ENCODE measurements at regions not wholly inside any gene's neighbourhood (a gene's known extent, or its start where the extent isn't known, plus 50 kb on each side); places are given as distances from the start of the nearest gene placed in this dataset.
A peak's percentile ranks its signal among the peaks of the same experiment; 100 is the strongest.

DNA sequence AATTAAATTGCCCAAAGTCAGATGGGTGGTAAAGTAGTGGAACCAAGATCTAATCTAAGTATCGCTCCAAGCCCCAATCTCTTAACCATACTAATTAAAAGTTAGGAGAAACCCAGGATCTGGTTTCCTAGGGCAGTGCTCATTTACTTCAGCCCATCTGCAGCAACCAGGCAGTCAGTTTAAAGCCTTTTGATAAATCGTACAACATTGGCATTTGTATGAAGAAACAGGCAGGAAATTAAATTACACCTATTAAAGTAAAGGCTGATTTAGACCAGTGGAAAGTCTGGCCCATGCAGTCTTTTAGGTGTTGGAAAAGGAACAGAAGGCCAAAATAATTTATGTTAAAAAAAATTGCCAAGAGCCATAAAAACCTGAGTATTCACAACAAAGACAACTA is 594.4 kb upstream of the UBE2E2 start:
- DNase-seq = no peak
- POLR2A ChIA-PET = no interaction called here

DNA sequence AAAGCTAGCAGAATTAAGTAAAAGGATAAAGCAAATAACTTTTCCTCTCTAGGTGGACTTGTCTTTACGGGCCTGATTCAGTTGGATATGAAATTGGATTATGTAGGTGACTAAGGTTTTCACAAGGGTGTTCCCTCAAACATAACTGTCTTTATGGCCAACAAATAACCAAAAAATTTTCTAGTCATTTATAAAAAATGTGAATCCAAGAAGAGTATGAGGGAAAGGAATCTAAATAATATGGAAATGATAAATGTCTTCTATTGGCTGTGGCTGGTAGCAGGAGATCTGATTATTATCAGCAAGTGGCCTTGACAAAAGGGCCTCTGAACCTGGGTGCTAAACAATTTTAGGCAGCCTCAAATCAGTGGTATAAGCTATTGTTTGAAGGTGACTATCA is 594.0 kb upstream of the UBE2E2 start:
- H3K9ac ChIP-seq = no peak overlapping the region
- 0 out of 2 replicates have a peak overlapping the region, but pooled peaks have one; percentile 9 for H3K4me2 ChIP-seq
- 10% methylated on average over 1 of the region's 1 CpG for WGBS (ENCODE audit: low lambda C conversion rate)
- H3K36me3 ChIP-seq (replicated peaks in 1 of 2; ENCODE audit: control insufficient read depth in 1 of 2, insufficient read depth in 2 of 2, low read length in 1 of 2) = no peaks in the 10 kb centered on the region
- H3F3A ChIP-seq (replicated peaks; ENCODE audit: insufficient read depth) = peaks cover 12% of the 10 kb centered on the region
- H3K4me1 ChIP-seq (ENCODE audit: control insufficient read depth in 1 of 2, insufficient read depth in 2 of 2, low read depth in 1 of 2, low read length in 1 of 2) = peaks cover 0 to 4% of the 10 kb centered on the region in 2 experiments; a peak in 1 of 4 replicates
- peak overlapping the region; percentile 58; the same call in 1 of the 2 replicates for H2AFZ ChIP-seq (ENCODE audit: low read depth)
- ChIA-PET CTCF (no interaction called here), POLR2A (no interaction called here)
- no peak overlapping the region for H3K4me3 ChIP-seq (ENCODE audit: low read depth in 2 of 2, low read length in 1 of 2)
- no peaks in the 10 kb centered on the region for H3K9me2 ChIP-seq
- H3K27ac ChIP-seq (ENCODE audit: low read depth in 2 of 2, low read length in 1 of 2) = peak overlapping the region in 1 of 2 experiments; percentile 54; a peak in 3 of 4 replicates
- H3K27me3 ChIP-seq (ENCODE audit: insufficient read depth) = no peaks in the 10 kb centered on the region
- no peaks in the 10 kb centered on the region for H4K20me1 ChIP-seq (ENCODE audit: insufficient read depth)
- DNase-seq = no peak
- no peaks in the 10 kb centered on the region for H3K9me3 ChIP-seq
- H3K79me2 ChIP-seq (ENCODE audit: insufficient read depth) = no peaks in the 10 kb centered on the region
- TF ChIP-seq FOXM1 (IDR thresholded peaks at IDR 0.05; ENCODE audit: low read depth) (no peak), YY1 (IDR thresholded peaks at IDR 0.05; ENCODE audit: low read depth) (no peak), RXRA (IDR thresholded peaks at IDR 0.05; ENCODE audit: borderline replicate concordance, low read depth) (no peak), MXI1 (IDR thresholded peaks at IDR 0.05; ENCODE audit: low read depth, low read length) (no peak), FOSL2 (IDR thresholded peaks at IDR 0.05; ENCODE audit: borderline replicate concordance, low read depth) (peak; percentile 28; the same call in 1 of the 2 replicates), TEAD4 (IDR thresholded peaks at IDR 0.05; ENCODE audit: borderline replicate concordance, insufficient read depth) (peak; percentile 62; the same call in 1 of the 2 replicates), NFIC (IDR thresholded peaks at IDR 0.05; ENCODE audit: borderline replicate concordance) (no peak), EP300 (IDR thresholded peaks at IDR 0.05; ENCODE audit: borderline replicate concordance in 1 of 2, low read depth in 1 of 2, low read length in 1 of 2) (peak in 1 of 2 experiments; percentile 65; a peak in 2 of 4 replicates), RFX5 (IDR thresholded peaks at IDR 0.05; ENCODE audit: low read length) (no peak)
- TF ChIP-seq, protein P1, sequence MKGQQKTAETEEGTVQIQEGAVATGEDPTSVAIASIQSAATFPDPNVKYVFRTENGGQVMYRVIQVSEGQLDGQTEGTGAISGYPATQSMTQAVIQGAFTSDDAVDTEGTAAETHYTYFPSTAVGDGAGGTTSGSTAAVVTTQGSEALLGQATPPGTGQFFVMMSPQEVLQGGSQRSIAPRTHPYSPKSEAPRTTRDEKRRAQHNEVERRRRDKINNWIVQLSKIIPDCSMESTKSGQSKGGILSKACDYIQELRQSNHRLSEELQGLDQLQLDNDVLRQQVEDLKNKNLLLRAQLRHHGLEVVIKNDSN (IDR thresholded peaks at IDR 0.05; ENCODE audit: borderline replicate concordance, low read depth) = no peak
- TF ChIP-seq, protein P2, sequence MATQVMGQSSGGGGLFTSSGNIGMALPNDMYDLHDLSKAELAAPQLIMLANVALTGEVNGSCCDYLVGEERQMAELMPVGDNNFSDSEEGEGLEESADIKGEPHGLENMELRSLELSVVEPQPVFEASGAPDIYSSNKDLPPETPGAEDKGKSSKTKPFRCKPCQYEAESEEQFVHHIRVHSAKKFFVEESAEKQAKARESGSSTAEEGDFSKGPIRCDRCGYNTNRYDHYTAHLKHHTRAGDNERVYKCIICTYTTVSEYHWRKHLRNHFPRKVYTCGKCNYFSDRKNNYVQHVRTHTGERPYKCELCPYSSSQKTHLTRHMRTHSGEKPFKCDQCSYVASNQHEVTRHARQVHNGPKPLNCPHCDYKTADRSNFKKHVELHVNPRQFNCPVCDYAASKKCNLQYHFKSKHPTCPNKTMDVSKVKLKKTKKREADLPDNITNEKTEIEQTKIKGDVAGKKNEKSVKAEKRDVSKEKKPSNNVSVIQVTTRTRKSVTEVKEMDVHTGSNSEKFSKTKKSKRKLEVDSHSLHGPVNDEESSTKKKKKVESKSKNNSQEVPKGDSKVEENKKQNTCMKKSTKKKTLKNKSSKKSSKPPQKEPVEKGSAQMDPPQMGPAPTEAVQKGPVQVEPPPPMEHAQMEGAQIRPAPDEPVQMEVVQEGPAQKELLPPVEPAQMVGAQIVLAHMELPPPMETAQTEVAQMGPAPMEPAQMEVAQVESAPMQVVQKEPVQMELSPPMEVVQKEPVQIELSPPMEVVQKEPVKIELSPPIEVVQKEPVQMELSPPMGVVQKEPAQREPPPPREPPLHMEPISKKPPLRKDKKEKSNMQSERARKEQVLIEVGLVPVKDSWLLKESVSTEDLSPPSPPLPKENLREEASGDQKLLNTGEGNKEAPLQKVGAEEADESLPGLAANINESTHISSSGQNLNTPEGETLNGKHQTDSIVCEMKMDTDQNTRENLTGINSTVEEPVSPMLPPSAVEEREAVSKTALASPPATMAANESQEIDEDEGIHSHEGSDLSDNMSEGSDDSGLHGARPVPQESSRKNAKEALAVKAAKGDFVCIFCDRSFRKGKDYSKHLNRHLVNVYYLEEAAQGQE (IDR thresholded peaks at IDR 0.05; ENCODE audit: low read depth, low read length) = no peak
- TF ChIP-seq, protein P3, sequence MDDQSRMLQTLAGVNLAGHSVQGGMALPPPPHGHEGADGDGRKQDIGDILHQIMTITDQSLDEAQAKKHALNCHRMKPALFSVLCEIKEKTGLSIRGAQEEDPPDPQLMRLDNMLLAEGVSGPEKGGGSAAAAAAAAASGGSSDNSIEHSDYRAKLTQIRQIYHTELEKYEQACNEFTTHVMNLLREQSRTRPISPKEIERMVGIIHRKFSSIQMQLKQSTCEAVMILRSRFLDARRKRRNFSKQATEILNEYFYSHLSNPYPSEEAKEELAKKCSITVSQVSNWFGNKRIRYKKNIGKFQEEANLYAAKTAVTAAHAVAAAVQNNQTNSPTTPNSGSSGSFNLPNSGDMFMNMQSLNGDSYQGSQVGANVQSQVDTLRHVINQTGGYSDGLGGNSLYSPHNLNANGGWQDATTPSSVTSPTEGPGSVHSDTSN (IDR thresholded peaks at IDR 0.05) = peak; percentile 67

More for the DNA sequence above, 594.4 kb upstream of the UBE2E2 start:
- 0 out of 2 replicates have a peak overlapping the region, but pooled peaks have one; percentile 9 for H3K4me2 ChIP-seq
- H3K27ac ChIP-seq (ENCODE audit: low read depth in 2 of 2, low read length in 1 of 2) = peak overlapping the region in 1 of 2 experiments; percentile 54; a peak in 3 of 4 replicates
- no peaks in the 10 kb centered on the region for H3K36me3 ChIP-seq (replicated peaks in 1 of 2; ENCODE audit: control insufficient read depth in 1 of 2, insufficient read depth in 2 of 2, low read length in 1 of 2)
- H3K9ac ChIP-seq = no peak overlapping the region
- WGBS (ENCODE audit: low lambda C conversion rate) = 42% methylated on average over 2 of the region's 2 CpGs
- no peaks in the 10 kb centered on the region for H3K9me3 ChIP-seq
- H3K4me1 ChIP-seq (ENCODE audit: control insufficient read depth in 1 of 2, insufficient read depth in 2 of 2, low read depth in 1 of 2, low read length in 1 of 2) = peaks cover 0 to 4% of the 10 kb centered on the region in 2 experiments; a peak in 1 of 4 replicates
- peaks cover 12% of the 10 kb centered on the region for H3F3A ChIP-seq (replicated peaks; ENCODE audit: insufficient read depth)
- H3K27me3 ChIP-seq (ENCODE audit: insufficient read depth) = no peaks in the 10 kb centered on the region
- CTCF ChIA-PET = no interaction called here
- H3K4me3 ChIP-seq (ENCODE audit: low read depth in 2 of 2, low read length in 1 of 2) = no peak overlapping the region
- TF ChIP-seq, protein P4, sequence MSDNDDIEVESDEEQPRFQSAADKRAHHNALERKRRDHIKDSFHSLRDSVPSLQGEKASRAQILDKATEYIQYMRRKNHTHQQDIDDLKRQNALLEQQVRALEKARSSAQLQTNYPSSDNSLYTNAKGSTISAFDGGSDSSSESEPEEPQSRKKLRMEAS (IDR thresholded peaks at IDR 0.05; ENCODE audit: low read depth) = no peak
- TF ChIP-seq RAD21 (IDR thresholded peaks at IDR 0.05; ENCODE audit: low read length) (no peak), FOXM1 (IDR thresholded peaks at IDR 0.05; ENCODE audit: low read depth) (no peak), NRF1 (IDR thresholded peaks at IDR 0.05; ENCODE audit: low read depth, low read length) (no peak), NFIC (IDR thresholded peaks at IDR 0.05; ENCODE audit: borderline replicate concordance) (no peak), JUND (IDR thresholded peaks at IDR 0.05) (no peak), GABPA (IDR thresholded peaks at IDR 0.05; ENCODE audit: low read depth) (no peak), TAF1 (IDR thresholded peaks at IDR 0.05; ENCODE audit: borderline replicate concordance, low read depth, low read length) (no peak), ELF1 (IDR thresholded peaks at IDR 0.05) (no peak)
- TF ChIP-seq, protein P1 (IDR thresholded peaks at IDR 0.05; ENCODE audit: borderline replicate concordance, low read depth) = no peak
- TF ChIP-seq, protein P5, sequence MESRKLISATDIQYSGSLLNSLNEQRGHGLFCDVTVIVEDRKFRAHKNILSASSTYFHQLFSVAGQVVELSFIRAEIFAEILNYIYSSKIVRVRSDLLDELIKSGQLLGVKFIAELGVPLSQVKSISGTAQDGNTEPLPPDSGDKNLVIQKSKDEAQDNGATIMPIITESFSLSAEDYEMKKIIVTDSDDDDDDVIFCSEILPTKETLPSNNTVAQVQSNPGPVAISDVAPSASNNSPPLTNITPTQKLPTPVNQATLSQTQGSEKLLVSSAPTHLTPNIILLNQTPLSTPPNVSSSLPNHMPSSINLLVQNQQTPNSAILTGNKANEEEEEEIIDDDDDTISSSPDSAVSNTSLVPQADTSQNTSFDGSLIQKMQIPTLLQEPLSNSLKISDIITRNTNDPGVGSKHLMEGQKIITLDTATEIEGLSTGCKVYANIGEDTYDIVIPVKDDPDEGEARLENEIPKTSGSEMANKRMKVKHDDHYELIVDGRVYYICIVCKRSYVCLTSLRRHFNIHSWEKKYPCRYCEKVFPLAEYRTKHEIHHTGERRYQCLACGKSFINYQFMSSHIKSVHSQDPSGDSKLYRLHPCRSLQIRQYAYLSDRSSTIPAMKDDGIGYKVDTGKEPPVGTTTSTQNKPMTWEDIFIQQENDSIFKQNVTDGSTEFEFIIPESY (IDR thresholded peaks at IDR 0.05; ENCODE audit: borderline replicate concordance, low read depth) = no peak
- H3K9me2 ChIP-seq = no peaks in the 10 kb centered on the region
- H3K79me2 ChIP-seq (ENCODE audit: insufficient read depth) = no peaks in the 10 kb centered on the region
- peak overlapping the region; percentile 58; the same call in 1 of the 2 replicates for H2AFZ ChIP-seq (ENCODE audit: low read depth)
- no peaks in the 10 kb centered on the region for H4K20me1 ChIP-seq (ENCODE audit: insufficient read depth)

Measured in SK-N-SH (cell line).